HUES64 (cell line): ENCODE measurements at regions not wholly inside any gene's neighbourhood (a gene's known extent, or its start where the extent isn't known, plus 50 kb on each side); places are given as distances from the start of the nearest gene placed in this dataset.

Source experiments
- H3K27ac ChIP-seq: 2 replicates; pipeline ENCODE4 v1.7.0; 2013; ENCODE audit warnings: low read depth, low read length, inconsistent platforms
- H3K27me3 ChIP-seq: 2 replicates; pipeline ENCODE4 v1.6.1; 2013; ENCODE audit warnings: mild to moderate bottlenecking, low read length; ENCODE audit not compliant: insufficient read depth
- H3K36me3 ChIP-seq: 2 replicates; pipeline ENCODE4 v1.6.1; 2013; ENCODE audit warnings: mild to moderate bottlenecking, low read length; ENCODE audit not compliant: insufficient read depth
- H3K4me1 ChIP-seq: 2 replicates; pipeline ENCODE4 v1.6.1; 2013; ENCODE audit warnings: mild to moderate bottlenecking, low read length, moderate library complexity; ENCODE audit not compliant: insufficient read depth
- H3K4me3 ChIP-seq: 2 replicates; pipeline ENCODE4 v1.5.1; 2013; ENCODE audit warnings: mild to moderate bottlenecking, low read length, moderate library complexity
- H3K9ac ChIP-seq: 2 replicates; pipeline ENCODE4 v1.6.1; 2013; ENCODE audit warnings: mild to moderate bottlenecking, low read depth, low read length
- H3K9me3 ChIP-seq: 2 replicates; pipeline ENCODE4 v1.6.1; 2013; ENCODE audit warnings: low read depth, low read length; ENCODE audit not compliant: insufficient read depth
- WGBS: fragments of 150-250, 120-280 bp; methylation state at CpG from one replicate; pipeline ENCODE4 v1.1.7; 2013; ENCODE audit warnings: missing lambda C conversion rate; 5-methylcytosine and 5-hydroxymethylcytosine counted together

- no peak overlapping the region for H3K4me3 ChIP-seq
- no peak overlapping the region for H3K9ac ChIP-seq
- WGBS = 85% methylated on average over 5 of the region's 7 CpGs
- peaks cover 12% of the 10 kb centered on the region for H3K9me3 ChIP-seq
- H3K4me1 ChIP-seq = no peaks in the 10 kb centered on the region
- H3K27ac ChIP-seq = no peak overlapping the region
- H3K36me3 ChIP-seq = no peaks in the 10 kb centered on the region
- H3K27me3 ChIP-seq = no peaks in the 10 kb centered on the region
Measured at GRCh38 chr6:88236612-88237360, 70.6 kb upstream of the CNR1 start.

DNA sequence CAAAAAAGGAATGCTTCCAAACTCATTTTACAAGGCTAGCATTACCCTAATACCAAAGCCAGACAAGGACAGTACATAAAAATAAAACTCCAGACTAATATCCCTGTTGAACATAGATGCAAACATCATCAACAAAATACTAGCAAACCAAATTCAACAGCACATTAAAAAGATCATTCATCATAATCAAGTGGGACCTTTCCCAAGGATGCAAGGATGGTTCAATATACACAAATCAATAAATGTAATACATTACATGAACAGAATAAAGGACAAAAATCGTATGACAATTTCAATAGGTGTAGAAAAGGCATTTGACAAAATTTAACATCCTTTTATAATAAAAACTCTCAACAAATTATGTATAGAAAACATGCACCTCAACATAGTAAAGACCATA lies 66.6 kb upstream of the CNR1 start:
- Histone ChIP-seq H3K4me3 (no peak overlapping the region), H3K27ac (no peak overlapping the region), H3K9me3 (peaks cover 16% of the 10 kb centered on the region), H3K4me1 (no peaks in the 10 kb centered on the region), H3K9ac (no peak overlapping the region), H3K27me3 (no peaks in the 10 kb centered on the region), H3K36me3 (no peaks in the 10 kb centered on the region)
- WGBS = 100% methylated on average over 1 of the region's 1 CpG

DNA sequence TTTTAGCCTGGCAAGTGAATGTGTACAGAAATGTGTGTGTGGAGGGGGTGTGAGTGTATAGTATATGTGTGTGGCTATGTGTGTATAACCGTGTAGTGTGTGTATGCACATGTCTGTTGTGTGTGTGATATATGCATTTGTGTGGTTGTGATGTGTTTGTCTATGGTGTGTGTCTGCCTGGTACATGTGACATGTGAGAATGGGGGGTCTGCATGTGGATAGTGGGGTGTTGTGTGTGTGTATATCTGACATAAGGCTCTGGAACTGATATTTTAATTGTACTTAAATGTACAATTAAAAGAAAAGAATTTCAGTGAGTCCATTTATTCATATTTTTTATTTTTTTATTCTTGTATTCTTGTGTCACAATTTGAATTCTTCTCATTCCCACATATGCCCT lies 57.2 kb upstream of the CNR1 start:
- Histone ChIP-seq H3K27ac (no peak overlapping the region), H3K9ac (no peak overlapping the region), H3K36me3 (no peaks in the 10 kb centered on the region), H3K4me3 (no peak overlapping the region), H3K4me1 (no peaks in the 10 kb centered on the region), H3K27me3 (no peaks in the 10 kb centered on the region), H3K9me3 (no peaks in the 10 kb centered on the region)
- 89% methylated on average over 1 of the region's 1 CpG for WGBS

- H3K4me3 ChIP-seq = no peak overlapping the region
- H3K9me3 ChIP-seq = no peaks in the 10 kb centered on the region
- WGBS = 61% methylated on average over 2 of the region's 2 CpGs
- H3K27me3 ChIP-seq = no peaks in the 10 kb centered on the region
- peaks cover 10% of the 10 kb centered on the region; the same call in 1 of the 2 replicates for H3K4me1 ChIP-seq
- no peak overlapping the region for H3K27ac ChIP-seq
- H3K9ac ChIP-seq = no peak overlapping the region
- no peaks in the 10 kb centered on the region for H3K36me3 ChIP-seq
Measured at GRCh38 chr6:88220493-88220892, 54.3 kb upstream of the CNR1 start.

DNA sequence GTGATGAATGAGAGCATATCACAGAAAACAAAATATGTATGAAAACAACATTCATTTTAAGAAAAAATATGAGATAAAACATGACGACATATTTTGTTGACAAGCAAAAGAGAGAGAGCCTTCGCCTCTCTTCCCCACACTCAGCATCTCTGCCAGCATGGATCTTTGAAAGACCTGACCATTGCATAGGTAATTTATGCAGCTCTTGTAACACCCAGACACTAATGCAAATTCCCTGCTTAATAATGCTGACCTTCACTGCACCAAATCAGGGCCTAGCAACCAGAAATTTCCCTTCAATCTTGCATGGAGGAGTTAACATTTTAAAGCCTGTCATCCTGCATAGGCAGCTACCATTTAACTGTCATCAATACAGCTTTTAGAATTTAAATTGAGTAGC lies 50.0 kb upstream of the CNR1 start:
- Histone ChIP-seq H3K36me3 (no peaks in the 10 kb centered on the region), H3K27ac (no peak overlapping the region), H3K4me3 (no peak overlapping the region), H3K27me3 (no peaks in the 10 kb centered on the region), H3K4me1 (peaks cover 19% of the 10 kb centered on the region), H3K9ac (no peak overlapping the region), H3K9me3 (no peaks in the 10 kb centered on the region)
- 93% methylated on average over 2 of the region's 2 CpGs for WGBS
